ENCODE measurements at regions not wholly inside any gene's neighbourhood (a gene's known extent, or its start where the extent isn't known, plus 50 kb on each side); places are given as distances from the start of the nearest gene placed in this dataset.

GRCh38 chr5:176728831-176729251 is 81.5 kb upstream of the UNC5A start:
- DNase-seq (ENCODE audit: extremely low spot score, unreplicated experiment): no peak
- Mint-ChIP-seq H3K4me1 (ENCODE audit: unreplicated experiment) (peaks cover 4% of the 10 kb centered on the region), H3K9me3 (ENCODE audit: unreplicated experiment) (no peaks in the 10 kb centered on the region), H3K27me3 (ENCODE audit: unreplicated experiment) (peaks cover 30% of the 10 kb centered on the region), H3K4me3 (ENCODE audit: unreplicated experiment) (no peak overlapping the region), H3K27ac (ENCODE audit: unreplicated experiment) (no peak overlapping the region), H3K36me3 (ENCODE audit: unreplicated experiment) (no peaks in the 10 kb centered on the region)
- no peak for TF ChIP-seq CTCF (IDR thresholded peaks at IDR 0.05)

- H3K27me3 Mint-ChIP-seq (ENCODE audit: unreplicated experiment): peaks cover 23% of the 10 kb centered on the region
- H3K27ac Mint-ChIP-seq (ENCODE audit: unreplicated experiment): no peak overlapping the region
These were observed 79.4 kb upstream of the UNC5A start for GRCh38 chr5:176730815-176731475.

GRCh38 chr5:176731506-176732160 is 78.7 kb upstream of the UNC5A start:
- Mint-ChIP-seq H3K27me3 (ENCODE audit: unreplicated experiment) (peaks cover 24% of the 10 kb centered on the region), H3K27ac (ENCODE audit: unreplicated experiment) (no peak overlapping the region), H3K9me3 (ENCODE audit: unreplicated experiment) (no peaks in the 10 kb centered on the region), H3K4me1 (ENCODE audit: unreplicated experiment) (peaks cover 4% of the 10 kb centered on the region), H3K36me3 (ENCODE audit: unreplicated experiment) (no peaks in the 10 kb centered on the region), H3K4me3 (ENCODE audit: unreplicated experiment) (no peak overlapping the region)
- TF ChIP-seq CTCF (IDR thresholded peaks at IDR 0.05): no peak
- no peak for DNase-seq (ENCODE audit: extremely low spot score, unreplicated experiment)

More at GRCh38 chr5:176730815-176731475, 79.4 kb upstream of the UNC5A start:
- H3K4me1 Mint-ChIP-seq (ENCODE audit: unreplicated experiment): peaks cover 4% of the 10 kb centered on the region
- TF ChIP-seq CTCF (IDR thresholded peaks at IDR 0.05): no peak
- no peaks in the 10 kb centered on the region for H3K9me3 Mint-ChIP-seq (ENCODE audit: unreplicated experiment)
- no peak overlapping the region for H3K4me3 Mint-ChIP-seq (ENCODE audit: unreplicated experiment)
- no peaks in the 10 kb centered on the region for H3K36me3 Mint-ChIP-seq (ENCODE audit: unreplicated experiment)
- no peak for DNase-seq (ENCODE audit: extremely low spot score, unreplicated experiment)

- Mint-ChIP-seq H3K27me3 (ENCODE audit: unreplicated experiment) (peaks cover 31% of the 10 kb centered on the region), H3K9me3 (ENCODE audit: unreplicated experiment) (no peaks in the 10 kb centered on the region), H3K36me3 (ENCODE audit: unreplicated experiment) (no peaks in the 10 kb centered on the region), H3K4me1 (ENCODE audit: unreplicated experiment) (peaks cover 4% of the 10 kb centered on the region), H3K4me3 (ENCODE audit: unreplicated experiment) (no peak overlapping the region), H3K27ac (ENCODE audit: unreplicated experiment) (no peak overlapping the region)
- no peak for DNase-seq (ENCODE audit: extremely low spot score, unreplicated experiment)
- TF ChIP-seq CTCF (IDR thresholded peaks at IDR 0.05): no peak
These were observed 78.1 kb upstream of the UNC5A start for GRCh38 chr5:176732306-176732705.

- H3K9me3 Mint-ChIP-seq (ENCODE audit: unreplicated experiment): no peaks in the 10 kb centered on the region
- peaks cover 4% of the 10 kb centered on the region for H3K4me1 Mint-ChIP-seq (ENCODE audit: unreplicated experiment)
- no peak for DNase-seq (ENCODE audit: extremely low spot score, unreplicated experiment)
- no peak overlapping the region for H3K4me3 Mint-ChIP-seq (ENCODE audit: unreplicated experiment)
- H3K27me3 Mint-ChIP-seq (ENCODE audit: unreplicated experiment): peaks cover 37% of the 10 kb centered on the region
- TF ChIP-seq CTCF (IDR thresholded peaks at IDR 0.05): no peak
- no peaks in the 10 kb centered on the region for H3K36me3 Mint-ChIP-seq (ENCODE audit: unreplicated experiment)
- H3K27ac Mint-ChIP-seq (ENCODE audit: unreplicated experiment): no peak overlapping the region
These were observed 77.5 kb upstream of the UNC5A start for GRCh38 chr5:176732736-176733405.

All from osteocyte (in vitro differentiated cells).